ENCODE measurements at regions not wholly inside any gene's neighbourhood (a gene's known extent, or its start where the extent isn't known, plus 50 kb on each side); places are given as distances from the start of the nearest gene placed in this dataset.

DNA sequence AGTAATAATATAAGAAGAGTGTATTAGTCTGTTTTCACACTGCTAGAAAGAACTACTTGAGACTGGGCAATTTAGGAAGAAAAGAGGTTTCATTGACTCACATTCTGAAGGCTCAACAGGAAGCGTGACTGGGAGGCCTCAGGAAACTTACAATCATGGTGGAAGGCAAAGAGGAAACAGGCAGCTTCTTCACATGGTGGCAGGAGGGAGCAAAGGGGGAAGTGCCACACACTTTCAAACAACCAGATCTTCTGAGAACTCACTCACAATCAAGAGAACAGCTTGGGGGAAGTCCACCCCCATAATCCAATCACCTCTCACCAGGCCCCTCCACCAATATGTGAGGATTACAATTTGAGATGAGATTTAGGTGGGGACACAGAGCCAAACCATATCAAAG is 212.5 kb upstream of the HDAC9 start:
- in situ Hi-C loops (cut with MboI; ENCODE audit: low sequenced_read_pairs) (no loop called here), intact Hi-C loops (cut with micrococcal nuclease) (no loop called here), dilution Hi-C loops (cut with HindIII; ENCODE audit: low sequenced_read_pairs, unreplicated experiment) (no loop called here)
- H3K56ac ChIP-seq (ENCODE audit: extremely low read depth, insufficient read depth, low read length): no peak overlapping the region
- no peak overlapping the region for H2AFZ ChIP-seq (replicated peaks; ENCODE audit: low read length, poor library complexity)
- no peaks in the 10 kb centered on the region for H4K20me1 ChIP-seq (ENCODE audit: insufficient read depth, low read length)
- H4K8ac ChIP-seq (ENCODE audit: low read depth in 2 of 2, low read length in 2 of 2): no peak overlapping the region
- no peak overlapping the region for H3K23ac ChIP-seq (ENCODE audit: low read depth, low read length)
- no peaks in the 10 kb centered on the region for H3K79me1 ChIP-seq (ENCODE audit: low read depth in 1 of 2, low read length in 2 of 2)
- no peak overlapping the region for H2BK20ac ChIP-seq (ENCODE audit: low read depth, low read length)
- ChIA-PET CTCF (no interaction called here), POLR2A (ENCODE audit: unreplicated experiment) (no interaction called here)
- WGBS, 2 experiments (ENCODE audit: extremely low coverage in 2 of 2, insufficient read length in 1 of 2): no CpG with 5 or more reads among the region's 1 CpG
- no peak overlapping the region for H4K5ac ChIP-seq (ENCODE audit: low read depth, low read length)
- H3K18ac ChIP-seq (ENCODE audit: low read depth, low read length): no peak overlapping the region
- no peak overlapping the region for H3K4me3 ChIP-seq (ENCODE audit: insufficient read depth, low read depth, low read length)
- H2AK9ac ChIP-seq (replicated peaks; ENCODE audit: low read depth, low read length, poor library complexity): no peak overlapping the region
- no TSS peak for BruUV-seq (replicated peaks)
- H3K9me3 ChIP-seq (ENCODE audit: control insufficient read depth, insufficient read depth, low read length): no peaks in the 10 kb centered on the region
- DNase-seq (no peak), ATAC-seq (ENCODE audit: low read depth) (no peak)
- H3K4ac ChIP-seq (ENCODE audit: low read depth, low read length): no peak overlapping the region
- no peak overlapping the region for H3K9ac ChIP-seq (ENCODE audit: low read depth, low read length)
- H2BK15ac ChIP-seq (ENCODE audit: low read depth, low read length): no peak overlapping the region
- H3K36me3 ChIP-seq (ENCODE audit: control insufficient read depth, insufficient read depth, low read length): no peaks in the 10 kb centered on the region
- no peaks in the 10 kb centered on the region for H3K9me1 ChIP-seq (ENCODE audit: insufficient read depth, low read length)
- no peak overlapping the region for H4K91ac ChIP-seq (ENCODE audit: insufficient read depth, low read depth, low read length)
- H2BK5ac ChIP-seq (ENCODE audit: low read depth, low read length, poor library complexity, severe bottlenecking): no peak overlapping the region
- TF ChIP-seq, protein P1, sequence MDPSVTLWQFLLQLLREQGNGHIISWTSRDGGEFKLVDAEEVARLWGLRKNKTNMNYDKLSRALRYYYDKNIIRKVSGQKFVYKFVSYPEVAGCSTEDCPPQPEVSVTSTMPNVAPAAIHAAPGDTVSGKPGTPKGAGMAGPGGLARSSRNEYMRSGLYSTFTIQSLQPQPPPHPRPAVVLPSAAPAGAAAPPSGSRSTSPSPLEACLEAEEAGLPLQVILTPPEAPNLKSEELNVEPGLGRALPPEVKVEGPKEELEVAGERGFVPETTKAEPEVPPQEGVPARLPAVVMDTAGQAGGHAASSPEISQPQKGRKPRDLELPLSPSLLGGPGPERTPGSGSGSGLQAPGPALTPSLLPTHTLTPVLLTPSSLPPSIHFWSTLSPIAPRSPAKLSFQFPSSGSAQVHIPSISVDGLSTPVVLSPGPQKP (IDR thresholded peaks at IDR 0.05; ENCODE audit: borderline replicate concordance, low read depth, low read length): no peak
- TF ChIP-seq RAD21 (IDR thresholded peaks at IDR 0.05; ENCODE audit: low read length) (no peak), RCOR1 (IDR thresholded peaks at IDR 0.05; ENCODE audit: insufficient replicate concordance, low read length) (no peak), CEBPB (IDR thresholded peaks at IDR 0.05; ENCODE audit: low read depth, low read length) (no peak), POLR2A (IDR thresholded peaks at IDR 0.05; ENCODE audit: low read depth, low read length) (no peak), NFE2L2 (IDR thresholded peaks at IDR 0.05; ENCODE audit: low read depth, low read length) (no peak), FOS (IDR thresholded peaks at IDR 0.05; ENCODE audit: low read depth, low read length) (no peak), RFX5 (IDR thresholded peaks at IDR 0.05; ENCODE audit: low read depth, low read length) (no peak), CHD1 (IDR thresholded peaks at IDR 0.05; ENCODE audit: low read depth, low read length) (no peak), MAFK (IDR thresholded peaks at IDR 0.05; ENCODE audit: low read depth, low read length) (no peak), MXI1 (IDR thresholded peaks at IDR 0.05; ENCODE audit: borderline replicate concordance, low read depth, low read length) (no peak), SMC3 (IDR thresholded peaks at IDR 0.05; ENCODE audit: low read depth, low read length) (no peak), BHLHE40 (IDR thresholded peaks at IDR 0.05; ENCODE audit: low read depth, low read length) (no peak), MAZ (IDR thresholded peaks at IDR 0.05; ENCODE audit: borderline replicate concordance, low read depth, low read length) (no peak)
- TF ChIP-seq, protein P2, sequence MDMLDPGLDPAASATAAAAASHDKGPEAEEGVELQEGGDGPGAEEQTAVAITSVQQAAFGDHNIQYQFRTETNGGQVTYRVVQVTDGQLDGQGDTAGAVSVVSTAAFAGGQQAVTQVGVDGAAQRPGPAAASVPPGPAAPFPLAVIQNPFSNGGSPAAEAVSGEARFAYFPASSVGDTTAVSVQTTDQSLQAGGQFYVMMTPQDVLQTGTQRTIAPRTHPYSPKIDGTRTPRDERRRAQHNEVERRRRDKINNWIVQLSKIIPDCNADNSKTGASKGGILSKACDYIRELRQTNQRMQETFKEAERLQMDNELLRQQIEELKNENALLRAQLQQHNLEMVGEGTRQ (IDR thresholded peaks at IDR 0.05; ENCODE audit: low read depth, low read length): no peak
- TF ChIP-seq, protein P3, sequence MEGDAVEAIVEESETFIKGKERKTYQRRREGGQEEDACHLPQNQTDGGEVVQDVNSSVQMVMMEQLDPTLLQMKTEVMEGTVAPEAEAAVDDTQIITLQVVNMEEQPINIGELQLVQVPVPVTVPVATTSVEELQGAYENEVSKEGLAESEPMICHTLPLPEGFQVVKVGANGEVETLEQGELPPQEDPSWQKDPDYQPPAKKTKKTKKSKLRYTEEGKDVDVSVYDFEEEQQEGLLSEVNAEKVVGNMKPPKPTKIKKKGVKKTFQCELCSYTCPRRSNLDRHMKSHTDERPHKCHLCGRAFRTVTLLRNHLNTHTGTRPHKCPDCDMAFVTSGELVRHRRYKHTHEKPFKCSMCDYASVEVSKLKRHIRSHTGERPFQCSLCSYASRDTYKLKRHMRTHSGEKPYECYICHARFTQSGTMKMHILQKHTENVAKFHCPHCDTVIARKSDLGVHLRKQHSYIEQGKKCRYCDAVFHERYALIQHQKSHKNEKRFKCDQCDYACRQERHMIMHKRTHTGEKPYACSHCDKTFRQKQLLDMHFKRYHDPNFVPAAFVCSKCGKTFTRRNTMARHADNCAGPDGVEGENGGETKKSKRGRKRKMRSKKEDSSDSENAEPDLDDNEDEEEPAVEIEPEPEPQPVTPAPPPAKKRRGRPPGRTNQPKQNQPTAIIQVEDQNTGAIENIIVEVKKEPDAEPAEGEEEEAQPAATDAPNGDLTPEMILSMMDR (conservative IDR thresholded peaks at IDR 0.05; ENCODE audit: low read depth, low read length): no peak
- no peak overlapping the region for H3K14ac ChIP-seq (replicated peaks; ENCODE audit: low read depth, low read length)
- H3K4me2 ChIP-seq (ENCODE audit: low read depth, low read length): no peak overlapping the region
- no peak overlapping the region for H3K27ac ChIP-seq (ENCODE audit: insufficient read depth, low read length)
- no peak overlapping the region for H2AK5ac ChIP-seq (ENCODE audit: low read depth, low read length)
- no peak overlapping the region for H2BK120ac ChIP-seq (ENCODE audit: low read depth, low read length)
- H3K4me1 ChIP-seq (ENCODE audit: control insufficient read depth, insufficient read depth, low read length): no peaks in the 10 kb centered on the region
- no peaks in the 10 kb centered on the region for H3K27me3 ChIP-seq (ENCODE audit: control insufficient read depth, insufficient read depth, low read length)

Measured in IMR-90 (cell line).